K562 (cell line): ENCODE measurements at regions not wholly inside any gene's neighbourhood (a gene's known extent, or its start where the extent isn't known, plus 50 kb on each side); places are given as distances from the start of the nearest gene placed in this dataset.

Experiments used
- TOE1 ChIP-seq, 2 experiments: fragments of 450-650 bp in 1 of 2; sonication (generic) in 1 of 2; formaldehyde crosslinking in 1 of 2; IDR thresholded peaks; 2 replicates each; pipeline versions ENCODE4 v1.7.1 to v1.8.0; 2016 to 2022; ENCODE audit warnings: borderline replicate concordance in 2 of 2, mild to moderate bottlenecking in 2 of 2, antibody characterized with exemption in 1 of 2, inconsistent platforms in 1 of 2, low read depth in 1 of 2, missing genetic modification reagents in 1 of 2, moderate library complexity in 1 of 2
- ZNF274 ChIP-seq: IDR thresholded peaks from 2 replicates; pipeline ENCODE4 v1.6.1; 2011; ENCODE audit warnings: low read depth, mild to moderate bottlenecking, low read length, moderate library complexity, borderline replicate concordance

- TF ChIP-seq TOE1 (IDR thresholded peaks at IDR 0.05; ENCODE audit: borderline replicate concordance) (no peak), TOE1 (CRISPR knock-in tag; IDR thresholded peaks at IDR 0.05; ENCODE audit: borderline replicate concordance, low read depth) (no peak), ZNF274 (no peak)
Observed at GRCh38 chr2:208945719-208946256, 478.1 kb upstream of the MAP2 start.
